Spleen (tissue), 7 donors: ENCODE measurements at regions not wholly inside any gene's neighbourhood (a gene's known extent, or its start where the extent isn't known, plus 50 kb on each side); places are given as distances from the start of the nearest gene placed in this dataset.

ENCODE experiments used
- POLR2A ChIP-seq, 3 donors: fragments of 450-650 bp; IDR thresholded peaks; one replicate each; pipeline ENCODE4 v1.5.1; 2017; ENCODE audit warnings: antibody characterized with exemption in 3 of 3, mild to moderate bottlenecking in 1 of 3
- POLR2AphosphoS5 ChIP-seq, 3 donors: sonication (generic); formaldehyde crosslinking; IDR thresholded peaks; one replicate each; pipeline ENCODE4 v1.5.1; 2017; ENCODE audit warnings: antibody characterized with exemption in 3 of 3
- TF ChIP-seq, protein P1 (sequence below), 11 experiments: fragments of 200-600 bp in 7 of 11; fragments of 450-650 bp in 4 of 11; sonication (generic) in 4 of 11; IDR thresholded peaks in 8 of 11; conservative IDR thresholded peaks in 3 of 11; 1 replicate in 7 of 11; 2 replicates in 4 of 11; pipeline versions ENCODE4 v1.4.0 to v1.8.0; 2016 to 2021; ENCODE audit warnings: antibody characterized with exemption in 11 of 11, inconsistent platforms in 4 of 11, mild to moderate bottlenecking in 1 of 11
- donor health status: DM: no; HTN: no; CAD: no; lungs with moderate emphysema.
- donor health status: DM: no; HTN: no; CAD: no.
- donor health status: DM: no; HTN: no; CAD: no.

DNA sequence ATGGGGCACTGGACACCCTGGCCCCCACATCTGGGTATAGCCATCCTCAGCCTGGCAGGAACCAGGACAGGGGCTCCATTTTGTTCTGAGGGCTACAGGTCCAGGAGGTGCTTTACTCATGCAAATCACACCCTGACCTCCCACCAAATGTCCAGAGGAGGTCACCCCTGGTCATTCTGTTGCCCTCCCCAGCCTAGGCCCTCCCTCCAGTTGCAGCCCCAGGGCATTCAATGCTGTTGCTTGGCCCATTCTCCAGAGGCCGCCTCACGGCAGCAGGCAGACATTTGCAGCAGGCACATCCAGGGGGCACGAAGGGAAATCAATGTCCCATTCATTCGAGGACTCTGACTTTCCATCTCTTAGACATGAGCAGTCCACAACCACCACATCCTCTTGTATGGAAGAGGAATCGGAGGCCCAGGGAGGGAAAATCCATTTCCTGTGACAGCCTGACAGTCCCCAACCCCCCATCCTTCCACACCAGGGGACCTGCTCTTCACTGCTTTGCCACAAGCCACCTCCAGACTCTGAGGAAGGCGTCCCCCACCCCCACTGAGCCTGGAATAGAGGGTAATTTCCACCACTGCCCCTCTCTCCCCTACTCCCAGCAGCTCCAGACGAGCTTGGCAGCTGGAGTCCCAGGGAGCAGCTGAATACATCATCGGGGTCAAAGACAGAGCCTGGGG lies 76.2 kb upstream of the UNC5B start:
- no peak for TF ChIP-seq POLR2AphosphoS5 (IDR thresholded peaks at IDR 0.05)
- TF ChIP-seq POLR2A (IDR thresholded peaks at IDR 0.05): no peak
- TF ChIP-seq, protein P1, sequence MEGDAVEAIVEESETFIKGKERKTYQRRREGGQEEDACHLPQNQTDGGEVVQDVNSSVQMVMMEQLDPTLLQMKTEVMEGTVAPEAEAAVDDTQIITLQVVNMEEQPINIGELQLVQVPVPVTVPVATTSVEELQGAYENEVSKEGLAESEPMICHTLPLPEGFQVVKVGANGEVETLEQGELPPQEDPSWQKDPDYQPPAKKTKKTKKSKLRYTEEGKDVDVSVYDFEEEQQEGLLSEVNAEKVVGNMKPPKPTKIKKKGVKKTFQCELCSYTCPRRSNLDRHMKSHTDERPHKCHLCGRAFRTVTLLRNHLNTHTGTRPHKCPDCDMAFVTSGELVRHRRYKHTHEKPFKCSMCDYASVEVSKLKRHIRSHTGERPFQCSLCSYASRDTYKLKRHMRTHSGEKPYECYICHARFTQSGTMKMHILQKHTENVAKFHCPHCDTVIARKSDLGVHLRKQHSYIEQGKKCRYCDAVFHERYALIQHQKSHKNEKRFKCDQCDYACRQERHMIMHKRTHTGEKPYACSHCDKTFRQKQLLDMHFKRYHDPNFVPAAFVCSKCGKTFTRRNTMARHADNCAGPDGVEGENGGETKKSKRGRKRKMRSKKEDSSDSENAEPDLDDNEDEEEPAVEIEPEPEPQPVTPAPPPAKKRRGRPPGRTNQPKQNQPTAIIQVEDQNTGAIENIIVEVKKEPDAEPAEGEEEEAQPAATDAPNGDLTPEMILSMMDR (IDR thresholded peaks at IDR 0.05 in 8 of 11, conservative IDR thresholded peaks at IDR 0.05 in 3 of 11): no peak
